ENCODE measurements at regions not wholly inside any gene's neighbourhood (a gene's known extent, or its start where the extent isn't known, plus 50 kb on each side); places are given as distances from the start of the nearest gene placed in this dataset.

- TF ChIP-seq CTCF (IDR thresholded peaks at IDR 0.05; ENCODE audit: extremely low read depth in 1 of 2, insufficient read depth in 1 of 2, low read depth in 1 of 2, low read length in 2 of 2) = no peak
- no peak for TF ChIP-seq POLR2A (IDR thresholded peaks at IDR 0.05; ENCODE audit: low read depth, low read length)
- TF ChIP-seq JUN (IDR thresholded peaks at IDR 0.05; ENCODE audit: borderline replicate concordance, insufficient read depth, insufficient read length, low read depth) = no peak
- no peak for TF ChIP-seq MAX (IDR thresholded peaks at IDR 0.05; ENCODE audit: insufficient read depth, insufficient read length)
- TF ChIP-seq EZH2 (IDR thresholded peaks at IDR 0.05; ENCODE audit: borderline replicate concordance, low read depth, low read length, severe bottlenecking) = no peak
- TF ChIP-seq POLR2AphosphoS5 (IDR thresholded peaks at IDR 0.05; ENCODE audit: insufficient read depth, low read depth, low read length) = no peak
- TF ChIP-seq FOS (IDR thresholded peaks at IDR 0.05; ENCODE audit: borderline replicate concordance, insufficient read depth, low read length) = no peak
- no peak for TF ChIP-seq GATA2 (IDR thresholded peaks at IDR 0.05; ENCODE audit: insufficient read depth, insufficient read length, low read depth, low read length)
These were observed 332.4 kb downstream of the ARPP21 start for GRCh38 chr3:35971686-35972085.
